Psoas muscle (tissue), 7 donors: ENCODE measurements at regions not wholly inside any gene's neighbourhood (a gene's known extent, or its start where the extent isn't known, plus 50 kb on each side); places are given as distances from the start of the nearest gene placed in this dataset.

Experiments used
- ATAC-seq, 4 donors: fragments of 200-7000 bp; cut with Tn5 transposase; one replicate each; pipeline ENCODE4 v1.9.1; 2020; ENCODE audit warnings: moderate library complexity in 3 of 4, mild to moderate bottlenecking in 2 of 4
- DNase-seq, 2 donors: peaks; one replicate each; pipeline ENCODE4 v3.0.0-alpha.2; 2020
- H3K27ac ChIP-seq: fragments of 200-600 bp; one replicate; pipeline ENCODE4 v1.8.0; 2022
- H3K27me3 ChIP-seq, 3 donors: fragments of 200-600 bp in 1 of 3; one replicate each; pipeline versions ENCODE4 v1.6.1 to v1.8.0; 2013 to 2022; ENCODE audit warnings: low read length in 2 of 3, mild to moderate bottlenecking in 2 of 3, moderate library complexity in 1 of 3; ENCODE audit not compliant: insufficient read depth in 3 of 3
- H3K36me3 ChIP-seq, 2 donors: fragments of 200-600 bp in 1 of 2; one replicate each; pipeline versions ENCODE4 v1.6.1 to v1.8.0; 2013 to 2022; ENCODE audit warnings: low read depth in 1 of 2, mild to moderate bottlenecking in 1 of 2, moderate library complexity in 1 of 2; ENCODE audit not compliant: insufficient read depth in 1 of 2
- H3K4me1 ChIP-seq: fragments of 200-600 bp; one replicate; pipeline ENCODE4 v1.8.0; 2022
- H3K4me3 ChIP-seq: fragments of 200-600 bp; one replicate; pipeline ENCODE4 v1.8.0; 2022; ENCODE audit warnings: mild to moderate bottlenecking
- H3K9me3 ChIP-seq: fragments of 200-600 bp; one replicate; pipeline ENCODE4 v1.8.0; 2022
- CTCF ChIP-seq: fragments of 200-600 bp; IDR thresholded peaks from one replicate; pipeline ENCODE4 v1.8.0; 2022; ENCODE audit warnings: antibody characterized with exemption
- WGBS, 3 donors: extraction: QIAGEN DNeasy Blood & Tissue Kit; methylation state at CpG; one replicate each; pipeline versions ENCODE4 v1.1.6 to v1.1.7; 2013; 5-methylcytosine and 5-hydroxymethylcytosine counted together
- intact Hi-C, 2 donors: fragments of 100-400 bp; cut with DNase I; formaldehyde crosslinking; loops; one replicate each; pipeline versions ENCODE4 v1.11.0 to v1.14.2; 2022
- donor health status: healthy with polysubstance abuse.
- donor health status: DM: no; HTN: no; CAD: no; lungs with moderate emphysema.
- donor health status: Bipolar disorder and iron deficiency.
- donor health status: healthy.
- donor health status: DM: yes; HTN: yes; CAD: no.
- donor health status: DM: no; HTN: no; CAD: no.
- donor health status: DM: yes; HTN: yes; CAD: no.

DNA sequence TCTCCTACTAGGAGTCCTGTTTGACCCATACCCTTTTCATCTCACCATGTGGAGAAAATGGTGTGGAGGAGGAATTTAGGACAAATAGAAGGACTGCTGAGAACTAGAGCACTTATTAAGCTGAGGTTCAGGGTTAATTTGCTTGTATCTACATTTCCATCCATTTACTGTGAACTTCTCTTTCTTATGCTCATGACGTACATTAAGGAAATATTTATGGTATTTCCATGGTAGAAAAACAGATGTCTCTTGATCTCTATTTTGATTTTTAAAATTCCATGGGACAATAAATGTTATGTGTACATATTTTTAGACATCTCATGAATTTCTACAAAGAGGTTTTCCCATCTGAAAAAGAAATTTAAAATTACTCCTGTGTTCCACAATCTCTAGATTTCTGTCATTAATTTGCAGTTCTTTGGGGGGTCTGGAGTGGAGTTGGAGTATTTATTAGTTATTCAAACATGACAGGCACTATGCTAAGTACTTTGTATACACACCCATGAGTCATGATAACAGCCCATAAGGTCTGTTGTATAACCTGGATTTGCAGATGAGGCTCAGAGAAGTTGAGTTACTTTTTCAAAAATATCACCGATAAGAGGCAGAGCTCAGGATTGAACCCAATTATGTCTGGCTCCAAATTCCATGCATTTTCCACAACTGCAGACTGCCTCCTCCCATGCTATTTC lies 112.6 kb downstream of the COPS8 start:
- Histone ChIP-seq H3K27ac (no peak overlapping the region), H3K36me3 (no peaks in the 10 kb centered on the region), H3K4me3 (no peak overlapping the region), H3K27me3 (no peaks in the 10 kb centered on the region), H3K9me3 (no peaks in the 10 kb centered on the region), H3K4me1 (peaks cover 8% of the 10 kb centered on the region)
- no peak for DNase-seq
- no peak for TF ChIP-seq CTCF
- ATAC-seq: no peak
- WGBS, 3 donors: 66 to 71% (median 70%) methylated on average over 2 of the region's 2 CpGs
- intact Hi-C loops: no loop called here

DNA sequence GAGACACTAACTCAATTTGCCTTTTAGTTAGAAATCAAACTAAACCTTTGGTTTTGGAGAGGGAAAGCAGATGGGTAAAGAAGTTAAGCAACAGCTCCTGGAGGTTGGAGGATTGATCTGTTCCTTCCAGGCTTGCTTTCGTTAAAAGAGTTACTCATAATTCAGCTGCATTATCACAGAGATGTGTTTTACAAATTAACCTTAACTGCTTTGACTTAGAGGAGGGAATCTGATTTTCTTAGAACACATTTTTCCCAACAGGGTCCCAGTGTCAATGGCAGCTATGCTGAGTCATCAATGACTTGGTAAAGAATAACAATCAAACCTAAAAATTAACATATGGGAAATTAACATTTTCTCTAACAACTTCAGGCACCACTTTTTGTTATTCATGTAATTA lies 113.4 kb downstream of the COPS8 start:
- intact Hi-C loops: no loop called here
- peaks cover 0 to 3% (median 0%) of the 10 kb centered on the region in 3 donors for H3K27me3 ChIP-seq
- no peaks in the 10 kb centered on the region for H3K36me3 ChIP-seq
- H3K27ac ChIP-seq: no peak overlapping the region
- no peak for ATAC-seq
- whole genome bisulfite sequencing, 3 donors: 37 to 55% (median 43%) methylated on average over 1 of the region's 1 CpG
- H3K4me3 ChIP-seq: no peak overlapping the region
- no peak for DNase-seq
- peaks cover 8% of the 10 kb centered on the region for H3K4me1 ChIP-seq
- no peaks in the 10 kb centered on the region for H3K9me3 ChIP-seq
- no peak for TF ChIP-seq CTCF

- Histone ChIP-seq H3K9me3 (no peaks in the 10 kb centered on the region), H3K27ac (peak overlapping the region; percentile 16), H3K36me3 (no peaks in the 10 kb centered on the region), H3K27me3 (peaks cover 0 to 3% (median 0%) of the 10 kb centered on the region in 3 donors), H3K4me3 (no peak overlapping the region), H3K4me1 (peaks cover 8% of the 10 kb centered on the region)
- ATAC-seq (peak in 2 of 4 donors; percentile 67 to 75), DNase-seq (no peak)
- no peak for TF ChIP-seq CTCF
- intact Hi-C loops: no loop called here
- WGBS, 3 donors: 35 to 61% (median 37%) methylated on average over 2 of the region's 2 CpGs
These were observed 113.9 kb downstream of the COPS8 start for GRCh38 chr2:237199577-237199976.

DNA sequence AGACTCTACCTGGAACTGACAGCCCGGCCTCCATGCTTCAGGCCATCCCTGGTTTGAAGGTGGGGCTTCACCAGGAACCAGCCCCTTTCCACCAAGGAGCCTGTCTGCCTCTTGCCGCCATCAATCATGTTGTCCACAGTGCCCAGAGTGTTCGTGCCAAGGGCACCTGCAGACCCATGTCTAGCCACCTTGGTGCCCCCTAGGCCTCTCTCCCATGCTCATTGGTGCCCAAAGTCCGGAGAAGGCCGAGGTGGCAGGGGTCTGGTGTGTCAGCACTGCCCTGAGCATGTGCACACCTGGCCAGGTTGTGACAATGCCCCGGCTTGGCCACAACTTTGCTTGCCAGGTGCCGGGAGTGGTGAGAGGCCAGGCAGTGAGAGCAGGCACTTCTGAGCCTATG lies 114.8 kb downstream of the COPS8 start:
- Histone ChIP-seq H3K4me3 (no peak overlapping the region), H3K36me3 (no peaks in the 10 kb centered on the region), H3K9me3 (no peaks in the 10 kb centered on the region), H3K4me1 (peaks cover 8% of the 10 kb centered on the region), H3K27me3 (peaks cover 0 to 3% (median 0%) of the 10 kb centered on the region in 3 donors), H3K27ac (no peak overlapping the region)
- WGBS, 3 donors: 97 to 98% (median 98%) methylated on average over 7 of the region's 7 CpGs
- TF ChIP-seq CTCF: no peak
- intact Hi-C loops: loop anchor here in 1 of 2 donors (5.0 kb wide), 1 partner anchor 57 kb away; no protein-coding TSS in a partner anchor
- ATAC-seq (no peak), DNase-seq (no peak)
